ENCODE measurements at regions not wholly inside any gene's neighbourhood (a gene's known extent, or its start where the extent isn't known, plus 50 kb on each side); places are given as distances from the start of the nearest gene placed in this dataset.

- in situ Hi-C loops (cut with HindIII; ENCODE audit: low pct_unique_long_range_greater_than_20kb, low sequenced_read_pairs) = no loop called here
- no peak for DNase-seq (ENCODE audit: low read depth)
Observed at GRCh38 chr2:177314722-177315264, 50.3 kb upstream of the NFE2L2 start.

GRCh38 chr2:177315364-177315763, 50.8 kb upstream of the NFE2L2 start:
- no peak for DNase-seq (ENCODE audit: low read depth)
- in situ Hi-C loops (cut with HindIII; ENCODE audit: low pct_unique_long_range_greater_than_20kb, low sequenced_read_pairs) = no loop called here

GRCh38 chr2:177316756-177317155, 52.2 kb upstream of the NFE2L2 start:
- in situ Hi-C loops (cut with HindIII; ENCODE audit: low pct_unique_long_range_greater_than_20kb, low sequenced_read_pairs) = no loop called here
- no peak for DNase-seq (ENCODE audit: low read depth)

- in situ Hi-C loops (cut with HindIII; ENCODE audit: low pct_unique_long_range_greater_than_20kb, low sequenced_read_pairs) = no loop called here
- no peak for DNase-seq (ENCODE audit: low read depth)
Observed at GRCh38 chr2:177317443-177317842, 52.9 kb upstream of the NFE2L2 start.

GRCh38 chr2:177317857-177318256, 53.3 kb upstream of the NFE2L2 start:
- no peak for DNase-seq (ENCODE audit: low read depth)
- in situ Hi-C loops (cut with HindIII; ENCODE audit: low pct_unique_long_range_greater_than_20kb, low sequenced_read_pairs) = no loop called here

GRCh38 chr2:177318613-177319012, 54.1 kb upstream of the NFE2L2 start:
- in situ Hi-C loops (cut with HindIII; ENCODE audit: low pct_unique_long_range_greater_than_20kb, low sequenced_read_pairs) = no loop called here
- no peak for DNase-seq (ENCODE audit: low read depth)

GRCh38 chr2:177320596-177320995, 56.1 kb upstream of the NFE2L2 start:
- no peak for DNase-seq (ENCODE audit: low read depth)
- in situ Hi-C loops (cut with HindIII; ENCODE audit: low pct_unique_long_range_greater_than_20kb, low sequenced_read_pairs) = no loop called here

- in situ Hi-C loops (cut with HindIII; ENCODE audit: low pct_unique_long_range_greater_than_20kb, low sequenced_read_pairs) = no loop called here
- peak; percentile 90 for DNase-seq (ENCODE audit: low read depth)
Observed at GRCh38 chr2:177322801-177323261, 58.3 kb upstream of the NFE2L2 start.

GRCh38 chr2:177324797-177325196, 60.3 kb upstream of the NFE2L2 start:
- no peak for DNase-seq (ENCODE audit: low read depth)
- in situ Hi-C loops (cut with HindIII; ENCODE audit: low pct_unique_long_range_greater_than_20kb, low sequenced_read_pairs) = no loop called here

GRCh38 chr2:177325554-177325953, 61.0 kb upstream of the NFE2L2 start:
- in situ Hi-C loops (cut with HindIII; ENCODE audit: low pct_unique_long_range_greater_than_20kb, low sequenced_read_pairs) = no loop called here
- DNase-seq (ENCODE audit: low read depth) = peak; percentile 75

GRCh38 chr2:177326005-177326404, 61.5 kb upstream of the NFE2L2 start:
- no peak for DNase-seq (ENCODE audit: low read depth)
- in situ Hi-C loops (cut with HindIII; ENCODE audit: low pct_unique_long_range_greater_than_20kb, low sequenced_read_pairs) = no loop called here

GRCh38 chr2:177326591-177326990, 62.1 kb upstream of the NFE2L2 start:
- in situ Hi-C loops (cut with HindIII; ENCODE audit: low pct_unique_long_range_greater_than_20kb, low sequenced_read_pairs) = no loop called here

GRCh38 chr2:177327009-177327408, 62.5 kb upstream of the NFE2L2 start:
- DNase-seq (ENCODE audit: low read depth) = no peak
- in situ Hi-C loops (cut with HindIII; ENCODE audit: low pct_unique_long_range_greater_than_20kb, low sequenced_read_pairs) = no loop called here

More at GRCh38 chr2:177326591-177326990, 62.1 kb upstream of the NFE2L2 start:
- DNase-seq (ENCODE audit: low read depth) = no peak

- in situ Hi-C loops (cut with HindIII; ENCODE audit: low pct_unique_long_range_greater_than_20kb, low sequenced_read_pairs) = no loop called here
- DNase-seq (ENCODE audit: low read depth) = no peak
Observed at GRCh38 chr2:177328056-177328455, 63.5 kb upstream of the NFE2L2 start.

GRCh38 chr2:177329064-177329463, 63.5 kb upstream of the AGPS start:
- in situ Hi-C loops (cut with HindIII; ENCODE audit: low pct_unique_long_range_greater_than_20kb, low sequenced_read_pairs) = no loop called here
- DNase-seq (ENCODE audit: low read depth) = peak; percentile 42

GRCh38 chr2:177331466-177331997, 61.0 kb upstream of the AGPS start:
- in situ Hi-C loops (cut with HindIII; ENCODE audit: low pct_unique_long_range_greater_than_20kb, low sequenced_read_pairs) = loop anchor here (5.0 kb wide), 1 partner anchor 164 kb away; no protein-coding TSS in a partner anchor
- DNase-seq (ENCODE audit: low read depth) = no peak

- in situ Hi-C loops (cut with HindIII; ENCODE audit: low pct_unique_long_range_greater_than_20kb, low sequenced_read_pairs) = loop anchor here (5.0 kb wide), 1 partner anchor 165 kb away; no protein-coding TSS in a partner anchor
- DNase-seq (ENCODE audit: low read depth) = peak; percentile 84
Observed at GRCh38 chr2:177332026-177332991, 60.3 kb upstream of the AGPS start.

- in situ Hi-C loops (cut with HindIII; ENCODE audit: low pct_unique_long_range_greater_than_20kb, low sequenced_read_pairs) = loop anchor here (5.0 kb wide), 1 partner anchor 166 kb away; no protein-coding TSS in a partner anchor
Observed at GRCh38 chr2:177332992-177333388, 59.6 kb upstream of the AGPS start.

GRCh38 chr2:177334940-177335543, 57.5 kb upstream of the AGPS start:
- peak; percentile 50 for DNase-seq (ENCODE audit: low read depth)
- in situ Hi-C loops (cut with HindIII; ENCODE audit: low pct_unique_long_range_greater_than_20kb, low sequenced_read_pairs) = loop anchor here (5.0 kb wide), 1 partner anchor 168 kb away; no protein-coding TSS in a partner anchor

More at GRCh38 chr2:177332992-177333388, 59.6 kb upstream of the AGPS start:
- no peak for DNase-seq (ENCODE audit: low read depth)
